ENCODE measurements at regions not wholly inside any gene's neighbourhood (a gene's known extent, or its start where the extent isn't known, plus 50 kb on each side); places are given as distances from the start of the nearest gene placed in this dataset.

GRCh38 chr2:194424683-194425209, 1232.3 kb upstream of the SLC39A10 start:
- ATAC-seq (ENCODE audit: insufficient number of reproducible peaks, low FRiP score, low read depth) = no peak
- Histone ChIP-seq H3K36me3 (no peaks in the 10 kb centered on the region), H3K4me1 (ENCODE audit: control insufficient read depth in 1 of 2, low read depth in 2 of 2) (no peaks in the 10 kb centered on the region), H3K4me3 (no peak overlapping the region), H3K9me3 (no peaks in the 10 kb centered on the region), H3K27ac (no peak overlapping the region), H3K27me3 (replicated peaks; ENCODE audit: insufficient read depth) (no peaks in the 10 kb centered on the region)
- DNase-seq (ENCODE audit: low spot score) = no peak
- TF ChIP-seq CTCF (IDR thresholded peaks at IDR 0.05) = no peak

DNA sequence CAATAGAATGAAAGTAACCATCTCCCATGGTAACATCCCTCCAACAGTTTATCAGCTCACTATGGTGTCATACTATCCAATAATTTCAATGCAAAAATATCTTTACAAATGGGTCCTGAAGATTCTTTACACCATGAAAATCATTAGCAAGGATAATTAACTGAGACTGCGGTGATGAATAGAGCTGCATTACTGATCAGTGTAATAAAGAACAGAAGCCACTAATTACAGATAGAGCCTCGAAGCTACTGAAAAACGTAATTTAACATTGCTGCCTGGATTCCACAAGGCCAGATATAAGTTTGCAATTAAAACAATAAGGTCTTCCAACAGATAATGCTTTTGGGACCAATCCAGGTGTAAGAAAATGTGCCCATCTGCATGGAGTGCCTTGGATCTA, 1245.8 kb upstream of the SLC39A10 start:
- no peaks in the 10 kb centered on the region for H3K36me3 ChIP-seq
- H3K4me1 ChIP-seq (ENCODE audit: control insufficient read depth in 1 of 2, low read depth in 2 of 2) = no peaks in the 10 kb centered on the region
- no peaks in the 10 kb centered on the region for H3K27me3 ChIP-seq (replicated peaks; ENCODE audit: insufficient read depth)
- DNase-seq (ENCODE audit: low spot score) (no peak), ATAC-seq (ENCODE audit: insufficient number of reproducible peaks, low FRiP score, low read depth) (no peak)
- TF ChIP-seq CTCF (IDR thresholded peaks at IDR 0.05) = no peak
- no peak overlapping the region for H3K4me3 ChIP-seq
- no peaks in the 10 kb centered on the region for H3K9me3 ChIP-seq
- no peak overlapping the region for H3K27ac ChIP-seq

DNA sequence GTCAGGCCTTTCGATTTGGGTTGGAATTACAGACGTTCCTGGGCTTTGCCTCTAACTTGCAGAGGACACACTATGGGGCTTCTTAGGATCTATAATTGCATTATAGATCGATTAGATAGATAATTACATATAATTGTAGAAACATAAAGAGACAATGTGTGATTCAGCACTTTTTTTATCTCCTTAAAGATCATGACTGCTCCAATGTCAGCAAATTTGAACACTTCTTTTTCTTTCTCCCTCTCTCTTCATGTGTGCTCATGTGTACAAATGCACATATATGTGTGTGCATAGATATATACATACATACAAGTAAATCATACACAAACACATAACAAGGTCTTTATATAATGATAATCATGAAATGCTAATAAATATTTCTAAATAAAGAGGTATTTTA, 1261.2 kb upstream of the SLC39A10 start:
- ATAC-seq (ENCODE audit: insufficient number of reproducible peaks, low FRiP score, low read depth) = no peak
- TF ChIP-seq CTCF (IDR thresholded peaks at IDR 0.05) = no peak

GRCh38 chr2:194385376-194385775, 1271.7 kb upstream of the SLC39A10 start:
- ATAC-seq (ENCODE audit: insufficient number of reproducible peaks, low FRiP score, low read depth) = no peak

More for the DNA sequence above, 1261.2 kb upstream of the SLC39A10 start:
- Histone ChIP-seq H3K4me3 (no peak overlapping the region), H3K36me3 (no peaks in the 10 kb centered on the region), H3K27me3 (replicated peaks; ENCODE audit: insufficient read depth) (no peaks in the 10 kb centered on the region), H3K4me1 (ENCODE audit: control insufficient read depth in 1 of 2, low read depth in 2 of 2) (no peaks in the 10 kb centered on the region), H3K9me3 (no peaks in the 10 kb centered on the region), H3K27ac (no peak overlapping the region)
- no peak for DNase-seq (ENCODE audit: low spot score)

GRCh38 chr2:194383401-194383800, 1273.6 kb upstream of the SLC39A10 start:
- Histone ChIP-seq H3K27me3 (replicated peaks; ENCODE audit: insufficient read depth) (no peaks in the 10 kb centered on the region), H3K4me1 (ENCODE audit: control insufficient read depth in 1 of 2, low read depth in 2 of 2) (no peaks in the 10 kb centered on the region), H3K9me3 (no peaks in the 10 kb centered on the region), H3K36me3 (no peaks in the 10 kb centered on the region), H3K27ac (no peak overlapping the region), H3K4me3 (no peak overlapping the region)
- no peak for DNase-seq (ENCODE audit: low spot score)
- no peak for ATAC-seq (ENCODE audit: insufficient number of reproducible peaks, low FRiP score, low read depth)
- TF ChIP-seq CTCF (IDR thresholded peaks at IDR 0.05) = no peak

More at GRCh38 chr2:194385376-194385775, 1271.7 kb upstream of the SLC39A10 start:
- Histone ChIP-seq H3K9me3 (no peaks in the 10 kb centered on the region), H3K4me1 (ENCODE audit: control insufficient read depth in 1 of 2, low read depth in 2 of 2) (no peaks in the 10 kb centered on the region), H3K36me3 (no peaks in the 10 kb centered on the region), H3K27ac (no peak overlapping the region), H3K4me3 (no peak overlapping the region), H3K27me3 (replicated peaks; ENCODE audit: insufficient read depth) (no peaks in the 10 kb centered on the region)
- TF ChIP-seq CTCF (IDR thresholded peaks at IDR 0.05) = no peak
- no peak for DNase-seq (ENCODE audit: low spot score)

All from thoracic aorta (tissue), 2 donors.